ENCODE measurements at regions not wholly inside any gene's neighbourhood (a gene's known extent, or its start where the extent isn't known, plus 50 kb on each side); places are given as distances from the start of the nearest gene placed in this dataset.

- no peaks in the 10 kb centered on the region for H4K20me1 ChIP-seq (replicated peaks; ENCODE audit: insufficient read depth)
- H3F3A ChIP-seq (replicated peaks; ENCODE audit: low read depth): no peaks in the 10 kb centered on the region
- H3K4me1 Mint-ChIP-seq: peaks cover 12% of the 10 kb centered on the region
- ATAC-seq (no peak), DNase-seq (ENCODE audit: low spot score) (no peak)
- no peak overlapping the region for H3K27ac ChIP-seq (ENCODE audit: low read depth)
- no peaks in the 10 kb centered on the region for H3K36me3 ChIP-seq (ENCODE audit: insufficient read depth)
- no peaks in the 10 kb centered on the region for H3K27me3 ChIP-seq (ENCODE audit: insufficient read depth)
- peaks cover 17% of the 10 kb centered on the region for H3K9me3 Mint-ChIP-seq
- H3K9me2 ChIP-seq (ENCODE audit: insufficient read depth): no peaks in the 10 kb centered on the region; the same call in 1 of the 2 replicates
- peaks cover 35% of the 10 kb centered on the region for H3K36me3 Mint-ChIP-seq (ENCODE audit: low read depth)
- no peak overlapping the region for H3K4me2 ChIP-seq
- TF ChIP-seq ZNF331 (CRISPR knock-in tag; IDR thresholded peaks at IDR 0.05; ENCODE audit: low read depth) (no peak), ZNF462 (CRISPR knock-in tag; IDR thresholded peaks at IDR 0.05) (no peak), EZH2phosphoT487 (IDR thresholded peaks at IDR 0.05; ENCODE audit: unreplicated experiment) (no peak), STAT1 (IDR thresholded peaks at IDR 0.05; ENCODE audit: unreplicated experiment) (no peak), EZH2 (IDR thresholded peaks at IDR 0.05; ENCODE audit: low read depth, unreplicated experiment) (no peak), ZNF114 (CRISPR knock-in tag; IDR thresholded peaks at IDR 0.05) (no peak), REST (IDR thresholded peaks at IDR 0.05; ENCODE audit: unreplicated experiment) (no peak), JUNB (IDR thresholded peaks at IDR 0.05; ENCODE audit: unreplicated experiment) (no peak), CTCF (conservative IDR thresholded peaks at IDR 0.05; ENCODE audit: low read depth in 2 of 2) (no peak), POLR2AphosphoS5 (IDR thresholded peaks at IDR 0.05; ENCODE audit: low read depth) (no peak), NANOG (IDR thresholded peaks at IDR 0.05; ENCODE audit: borderline replicate concordance) (no peak), ETS1 (IDR thresholded peaks at IDR 0.05) (no peak), CREB1 (CRISPR knock-in tag; IDR thresholded peaks at IDR 0.05; ENCODE audit: low read depth) (no peak)
- H3K4me3 Mint-ChIP-seq: no peak overlapping the region
- H3K4me3 ChIP-seq: no peak overlapping the region
- H3K79me2 ChIP-seq (replicated peaks; ENCODE audit: insufficient read depth): no peaks in the 10 kb centered on the region
- H3K4me1 ChIP-seq (ENCODE audit: insufficient read depth): no peaks in the 10 kb centered on the region
- H3K27me3 Mint-ChIP-seq (ENCODE audit: insufficient read depth, low read depth, poor library complexity): peaks cover 7% of the 10 kb centered on the region
- no peak overlapping the region for H2AFZ ChIP-seq
- no peak overlapping the region for H3K27ac Mint-ChIP-seq
Measured at GRCh38 chr11:70901951-70902521, 350.3 kb downstream of the SHANK2 start.

All from GM23338 (cell line).